Stomach (tissue), 4 donors: ENCODE measurements at regions not wholly inside any gene's neighbourhood (a gene's known extent, or its start where the extent isn't known, plus 50 kb on each side); places are given as distances from the start of the nearest gene placed in this dataset.

ENCODE experiments used
- EP300 ChIP-seq: sonication (generic); formaldehyde crosslinking; IDR thresholded peaks from one replicate; pipeline ENCODE4 v1.6.1; 2017; ENCODE audit warnings: antibody characterized with exemption
- POLR2A ChIP-seq, 4 donors: fragments of 450-650 bp; IDR thresholded peaks; one replicate each; pipeline ENCODE4 v1.6.1; 2016; ENCODE audit warnings: antibody characterized with exemption in 4 of 4, control low read depth in 2 of 4, mild to moderate bottlenecking in 1 of 4, moderate library complexity in 1 of 4
- POLR2AphosphoS5 ChIP-seq, 3 donors: sonication (generic); formaldehyde crosslinking; IDR thresholded peaks; one replicate each; pipeline ENCODE4 v1.6.1; 2016; ENCODE audit warnings: antibody characterized with exemption in 3 of 3
- TF ChIP-seq, protein P1 (sequence below), 7 experiments: fragments of 450-650 bp in 4 of 7; fragments of 200-600 bp in 3 of 7; sonication (generic) in 3 of 7; IDR thresholded peaks; one replicate each; pipeline ENCODE4 v1.5.1; 2016 to 2019; ENCODE audit warnings: antibody characterized with exemption in 7 of 7, control low read depth in 2 of 7, mild to moderate bottlenecking in 1 of 7

DNA sequence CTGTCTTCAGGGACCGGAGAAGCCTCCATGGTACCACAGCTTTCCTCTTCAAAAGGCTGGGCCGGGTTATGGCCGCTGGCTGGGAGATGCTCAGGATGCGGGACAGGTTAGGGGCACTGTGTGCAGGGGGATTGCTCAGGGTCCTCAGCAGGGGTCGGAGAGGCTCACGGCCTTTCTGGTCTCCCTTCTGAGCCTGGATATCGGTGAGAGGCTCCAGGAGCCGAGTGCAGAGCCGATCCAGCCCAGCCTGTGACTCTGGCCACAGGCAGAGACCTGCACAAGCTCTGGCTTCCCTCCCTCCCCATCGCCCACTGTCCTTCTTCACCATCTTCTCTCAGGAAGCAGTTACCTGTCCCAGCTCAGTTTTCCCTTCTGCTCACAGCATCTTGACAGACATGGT, 306.0 kb downstream of the ZNF536 start:
- TF ChIP-seq, protein P1, sequence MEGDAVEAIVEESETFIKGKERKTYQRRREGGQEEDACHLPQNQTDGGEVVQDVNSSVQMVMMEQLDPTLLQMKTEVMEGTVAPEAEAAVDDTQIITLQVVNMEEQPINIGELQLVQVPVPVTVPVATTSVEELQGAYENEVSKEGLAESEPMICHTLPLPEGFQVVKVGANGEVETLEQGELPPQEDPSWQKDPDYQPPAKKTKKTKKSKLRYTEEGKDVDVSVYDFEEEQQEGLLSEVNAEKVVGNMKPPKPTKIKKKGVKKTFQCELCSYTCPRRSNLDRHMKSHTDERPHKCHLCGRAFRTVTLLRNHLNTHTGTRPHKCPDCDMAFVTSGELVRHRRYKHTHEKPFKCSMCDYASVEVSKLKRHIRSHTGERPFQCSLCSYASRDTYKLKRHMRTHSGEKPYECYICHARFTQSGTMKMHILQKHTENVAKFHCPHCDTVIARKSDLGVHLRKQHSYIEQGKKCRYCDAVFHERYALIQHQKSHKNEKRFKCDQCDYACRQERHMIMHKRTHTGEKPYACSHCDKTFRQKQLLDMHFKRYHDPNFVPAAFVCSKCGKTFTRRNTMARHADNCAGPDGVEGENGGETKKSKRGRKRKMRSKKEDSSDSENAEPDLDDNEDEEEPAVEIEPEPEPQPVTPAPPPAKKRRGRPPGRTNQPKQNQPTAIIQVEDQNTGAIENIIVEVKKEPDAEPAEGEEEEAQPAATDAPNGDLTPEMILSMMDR (IDR thresholded peaks at IDR 0.05), result no peak
- TF ChIP-seq POLR2AphosphoS5 (IDR thresholded peaks at IDR 0.05), result no peak
- TF ChIP-seq EP300, result no peak
- TF ChIP-seq POLR2A (IDR thresholded peaks at IDR 0.05), result no peak
